HPDE6-E6E7 (cell line): ENCODE measurements at regions not wholly inside any gene's neighbourhood (a gene's known extent, or its start where the extent isn't known, plus 50 kb on each side); places are given as distances from the start of the nearest gene placed in this dataset.
"Not testable (repeated sequence)": the region's sequence is repeated elsewhere in the genome, so short reads cannot be mapped to it uniquely, and the experiment has no call there.

Source experiments
- DNase-seq: peaks from one replicate; pipeline ENCODE4 v3.0.0; 2011; ENCODE audit warnings: missing footprints; ENCODE audit errors: extremely low spot score

DNA sequence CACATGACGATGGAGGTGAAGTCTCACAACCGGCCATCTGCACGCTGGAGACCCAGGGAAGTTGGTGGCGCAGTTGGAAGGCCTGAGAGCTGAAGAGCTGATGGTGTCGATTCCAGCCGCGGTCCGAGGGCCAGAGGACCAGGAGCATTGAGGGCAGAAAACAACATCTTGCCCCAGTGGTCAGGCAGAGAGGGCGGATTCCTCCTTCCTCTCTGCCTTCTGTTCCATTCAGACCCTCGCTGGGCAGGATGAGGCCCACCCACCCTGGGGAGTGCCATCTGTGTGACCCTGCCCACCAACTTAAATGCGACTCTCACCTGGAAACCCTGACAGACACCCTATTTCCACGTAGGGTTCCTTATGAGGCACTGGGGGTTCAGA lies 120.7 kb upstream of the PMEPA1 start:
- DNase-seq, result no peak

DNA sequence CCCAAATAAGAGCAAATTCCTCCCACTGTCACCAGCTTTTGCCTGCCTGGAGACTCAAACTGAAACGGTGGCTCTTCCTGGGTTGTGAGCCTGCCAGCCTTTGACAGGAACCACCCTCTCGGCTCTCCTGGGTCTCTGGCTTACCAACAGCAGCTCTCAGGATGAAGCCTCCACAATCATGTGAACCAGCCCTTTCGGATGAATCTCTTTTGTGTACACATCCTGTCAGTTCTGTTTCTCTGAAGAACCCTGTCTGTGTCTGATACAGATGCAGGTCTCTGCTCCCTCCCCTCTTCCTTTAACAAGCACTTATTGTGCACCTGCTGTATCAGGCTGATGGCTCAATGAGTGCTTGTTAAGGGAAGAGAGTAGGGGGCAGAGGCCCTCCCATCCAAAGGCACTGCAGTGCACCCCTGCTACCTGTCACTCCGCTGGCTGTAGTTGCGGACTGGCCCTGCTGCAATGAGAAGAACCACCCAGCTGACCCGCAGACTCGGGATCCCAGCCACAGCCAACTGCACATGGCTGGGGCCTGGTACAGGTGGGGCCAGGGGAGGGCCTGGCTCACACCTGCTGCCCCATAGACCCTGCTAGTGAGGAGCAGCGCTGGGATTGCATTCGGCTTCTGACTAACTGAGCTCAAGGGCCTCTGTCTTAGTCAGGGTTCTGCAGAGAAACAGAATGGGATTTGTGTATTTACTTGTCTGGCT lies 120.1 kb upstream of the PMEPA1 start:
- DNase-seq, result no peak

DNA sequence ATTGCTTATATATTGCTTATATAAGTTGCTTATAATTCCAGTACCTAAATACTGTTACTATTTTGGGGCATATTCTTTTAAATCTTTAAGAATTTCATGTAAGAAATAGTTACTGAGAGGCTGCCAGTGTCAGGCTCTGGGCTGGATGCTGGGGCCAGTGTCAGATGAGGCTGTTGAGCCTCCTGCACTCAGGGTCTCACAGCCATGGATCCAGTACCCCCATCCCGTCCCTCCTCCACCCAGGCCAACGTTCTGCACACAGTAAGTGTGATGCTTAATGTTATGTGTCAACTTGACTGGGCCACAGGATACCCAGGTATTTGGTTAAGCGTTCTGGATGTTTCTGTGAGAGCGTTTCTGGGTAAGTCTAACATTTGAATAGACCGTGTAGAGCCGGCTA lies 119.5 kb upstream of the PMEPA1 start:
- DNase-seq, result no peak

DNA sequence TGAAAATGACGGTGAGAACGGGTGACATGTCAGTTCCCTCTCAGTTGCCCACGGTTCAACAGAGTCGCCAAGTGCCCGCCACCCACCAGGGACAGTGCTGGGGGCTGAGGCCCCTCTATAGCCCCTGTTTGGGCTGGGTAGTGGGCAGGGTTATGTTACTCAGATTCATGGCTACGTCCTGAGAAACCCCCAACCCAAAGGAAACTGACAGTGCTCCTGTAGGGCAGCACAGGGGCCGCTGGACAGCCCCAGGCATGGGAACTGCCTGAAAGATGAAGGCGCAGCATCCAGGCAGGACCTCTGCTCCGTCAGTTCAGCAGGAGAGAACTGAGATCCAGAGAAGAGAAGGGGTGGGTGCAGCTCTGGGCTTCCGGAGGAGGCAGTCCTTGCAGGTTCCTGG lies 118.9 kb upstream of the PMEPA1 start:
- DNase-seq, result no peak

DNA sequence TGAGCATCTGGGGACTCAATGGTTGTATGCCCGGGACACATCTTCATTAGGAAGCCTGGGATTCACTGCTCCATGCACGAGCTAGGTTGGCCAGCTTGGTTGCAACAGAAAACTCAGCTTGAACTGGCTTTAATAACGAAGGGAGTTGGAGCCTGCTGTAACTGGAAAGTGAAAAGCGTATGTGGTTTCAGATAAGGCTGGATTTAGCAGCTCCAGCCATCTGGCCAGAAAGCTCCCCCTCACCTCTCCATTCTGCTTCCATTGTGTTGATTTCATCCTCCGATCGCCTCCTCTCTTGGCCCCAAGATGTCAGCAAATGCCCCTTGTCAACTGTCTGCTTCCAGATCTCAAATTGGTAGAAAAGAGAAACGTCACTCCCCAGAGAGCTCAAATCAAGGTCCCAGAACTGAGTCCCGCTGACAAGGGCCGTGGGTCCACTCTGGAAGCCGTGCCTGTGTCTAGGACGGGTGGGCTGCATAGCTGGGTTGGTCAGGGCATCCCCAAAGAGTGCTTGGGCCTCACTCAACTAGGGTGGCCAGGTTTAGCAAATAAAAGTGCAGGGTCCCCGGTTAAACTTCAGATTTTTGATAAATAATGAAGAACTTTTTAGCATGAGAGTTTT lies 117.0 kb upstream of the PMEPA1 start:
- no peak for DNase-seq

DNA sequence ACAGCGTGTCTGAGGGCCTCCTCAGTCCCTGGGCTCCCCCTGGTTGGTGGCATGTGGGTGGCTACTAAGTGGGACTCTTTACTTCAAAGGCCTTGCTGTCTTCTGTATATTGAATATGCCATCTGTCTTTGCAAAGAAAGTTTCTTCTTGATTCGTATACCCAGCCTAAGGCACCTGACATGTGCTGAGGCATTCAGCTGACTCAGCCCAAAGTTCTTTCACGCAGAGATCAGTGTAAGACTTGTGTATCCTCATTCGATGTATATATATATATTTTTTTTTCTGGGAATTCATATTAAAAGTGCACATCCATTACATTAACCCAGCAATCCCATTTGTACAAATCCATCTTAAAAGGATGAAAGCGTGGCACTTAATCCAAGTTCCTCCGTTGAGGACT lies 115.1 kb upstream of the PMEPA1 start:
- DNase-seq, result no peak

DNA sequence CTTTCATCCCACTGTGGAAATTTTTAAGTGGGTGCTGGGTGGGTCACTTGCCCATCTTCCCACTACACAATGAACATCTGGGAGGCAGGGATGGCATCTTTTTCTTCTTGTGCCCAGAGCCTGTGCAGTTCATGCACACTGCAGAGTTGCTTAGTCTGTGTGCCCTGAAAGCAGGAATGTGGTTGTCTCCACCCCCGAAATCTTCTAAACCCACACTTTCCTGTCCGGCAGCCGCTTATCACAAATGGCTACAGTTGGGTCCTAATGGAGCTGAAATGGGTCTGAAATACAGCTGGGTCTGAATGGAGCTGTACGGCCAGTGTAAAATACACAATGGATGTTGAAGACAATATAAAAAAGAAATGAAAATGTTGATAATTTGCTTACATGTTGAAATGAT lies 112.1 kb upstream of the PMEPA1 start:
- no peak for DNase-seq

DNA sequence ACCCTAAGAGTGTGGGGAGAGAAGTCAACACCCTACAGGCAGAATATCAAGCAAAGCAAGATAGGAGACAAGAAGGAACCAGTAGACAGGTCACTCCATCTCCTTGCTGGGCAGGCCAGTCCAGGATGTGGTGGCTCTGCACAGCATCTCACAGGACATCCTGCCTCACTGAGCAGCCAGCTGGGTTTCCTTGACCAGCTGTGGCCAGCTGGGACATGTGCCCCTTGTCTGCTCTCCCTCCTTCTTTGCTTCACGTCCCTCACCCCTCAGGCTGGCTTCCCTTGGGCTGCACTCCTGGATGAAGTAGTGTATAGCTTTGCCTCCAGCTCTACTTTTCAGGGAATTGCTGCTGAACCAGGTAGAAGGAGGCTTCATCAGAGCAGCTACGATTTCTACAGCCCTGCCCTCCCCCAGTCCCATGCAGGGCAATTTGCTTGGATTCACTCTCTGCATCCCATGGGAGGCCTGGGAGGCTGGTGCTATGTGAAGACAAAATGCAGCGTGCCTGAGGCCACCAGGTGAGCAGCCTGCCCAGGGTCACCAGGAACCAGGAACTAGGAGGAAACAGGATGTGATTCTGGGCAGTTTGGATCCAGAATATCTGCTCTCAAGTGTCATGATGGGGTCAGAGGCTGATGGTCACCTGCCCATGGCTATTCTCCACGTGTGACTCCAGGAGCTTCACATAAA lies 110.0 kb upstream of the PMEPA1 start:
- DNase-seq, result no peak

DNA sequence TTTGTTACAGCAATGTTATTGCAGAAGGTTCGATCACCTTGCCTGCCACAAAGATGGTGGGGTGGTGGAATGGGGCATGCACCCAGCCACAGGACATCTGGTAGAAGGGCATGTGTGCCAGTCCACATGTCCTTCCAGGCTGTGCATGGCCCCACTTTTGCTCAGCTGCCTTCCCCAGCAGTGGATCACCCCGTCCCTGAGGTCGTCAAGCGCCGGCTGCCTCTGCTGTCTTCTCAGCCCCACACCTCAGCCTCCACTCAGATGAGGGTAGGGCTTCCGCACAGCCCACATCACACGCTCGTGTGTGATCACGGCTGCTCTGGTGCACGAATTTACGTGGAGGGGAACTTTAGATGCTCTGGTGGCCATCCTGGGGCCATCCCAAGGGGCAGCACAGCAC lies 109.5 kb upstream of the PMEPA1 start:
- DNase-seq, result no peak

DNA sequence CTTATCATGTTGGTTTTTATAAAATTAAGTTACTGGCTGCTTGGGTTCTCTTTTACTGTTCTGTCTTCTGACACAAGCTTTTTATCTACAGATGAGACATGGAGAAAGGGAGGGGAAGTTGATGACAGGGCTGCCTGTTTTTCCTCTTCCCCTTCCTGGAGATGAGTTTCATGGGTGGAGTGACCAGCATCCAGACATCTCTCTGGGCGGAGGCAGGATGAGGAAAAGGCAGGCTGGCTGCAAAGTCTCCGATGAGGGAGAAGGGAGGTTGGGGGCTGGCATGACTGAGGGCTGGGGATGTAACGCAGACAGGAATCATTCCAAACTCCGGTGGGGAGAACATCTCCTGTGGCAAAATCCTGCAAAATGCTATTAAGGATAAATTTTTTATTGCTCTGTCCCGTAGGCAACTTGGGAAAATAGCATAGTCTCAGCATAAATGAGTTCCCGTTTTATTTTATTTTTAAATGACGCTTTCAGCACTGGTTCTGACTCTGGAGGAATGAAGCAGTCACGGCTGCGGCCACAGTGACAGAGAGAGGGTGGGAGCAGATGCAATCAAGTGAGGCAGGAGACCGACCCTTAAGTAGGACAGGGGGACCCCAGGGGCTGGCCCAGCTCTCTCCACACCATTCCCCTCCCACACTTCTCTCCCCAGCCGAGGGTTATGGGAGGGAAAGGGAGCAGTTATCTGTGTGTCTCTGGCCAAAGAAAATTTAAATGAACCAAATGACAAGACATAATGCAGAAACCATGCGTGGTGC lies 108.8 kb upstream of the PMEPA1 start:
- DNase-seq, result no peak

DNA sequence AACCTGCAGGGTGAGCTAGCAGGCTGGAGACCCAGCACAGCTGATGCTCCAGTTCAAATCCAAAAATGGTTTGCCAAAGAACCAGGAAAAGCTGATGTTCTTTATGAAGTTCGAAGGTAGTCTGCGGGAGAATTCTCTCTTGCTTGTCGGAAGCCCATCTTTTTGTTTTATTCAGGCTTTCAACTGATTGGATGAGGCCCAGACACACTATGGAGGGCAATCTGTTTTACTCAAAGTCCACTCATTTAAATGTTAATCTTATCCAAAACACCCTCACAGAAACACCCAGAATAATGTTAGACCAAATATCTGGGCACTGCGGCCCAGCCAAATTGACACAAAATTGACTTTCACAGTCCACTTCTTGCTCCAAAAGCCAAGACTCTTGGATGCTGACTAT lies 105.6 kb upstream of the PMEPA1 start:
- no peak for DNase-seq

DNA sequence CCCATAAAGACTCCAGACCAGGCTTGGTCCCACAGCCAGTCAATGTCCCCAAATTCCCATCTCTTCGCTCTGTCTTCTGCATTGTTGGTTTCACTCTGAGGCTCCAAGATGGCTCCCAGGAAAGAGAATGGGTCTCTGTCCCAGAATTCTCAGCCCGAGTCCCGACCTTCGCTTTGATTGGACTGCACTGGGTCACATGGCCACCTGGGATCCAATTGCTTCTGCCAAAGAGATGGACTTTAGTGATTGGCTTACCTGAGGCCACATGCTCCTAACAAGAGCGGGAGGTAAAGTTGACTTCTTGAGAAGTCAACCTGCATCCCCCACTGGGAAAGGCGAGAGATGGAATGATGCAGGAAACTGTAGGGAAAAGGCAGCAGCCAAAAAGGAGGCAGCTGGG lies 104.7 kb upstream of the PMEPA1 start:
- DNase-seq, result no peak

DNA sequence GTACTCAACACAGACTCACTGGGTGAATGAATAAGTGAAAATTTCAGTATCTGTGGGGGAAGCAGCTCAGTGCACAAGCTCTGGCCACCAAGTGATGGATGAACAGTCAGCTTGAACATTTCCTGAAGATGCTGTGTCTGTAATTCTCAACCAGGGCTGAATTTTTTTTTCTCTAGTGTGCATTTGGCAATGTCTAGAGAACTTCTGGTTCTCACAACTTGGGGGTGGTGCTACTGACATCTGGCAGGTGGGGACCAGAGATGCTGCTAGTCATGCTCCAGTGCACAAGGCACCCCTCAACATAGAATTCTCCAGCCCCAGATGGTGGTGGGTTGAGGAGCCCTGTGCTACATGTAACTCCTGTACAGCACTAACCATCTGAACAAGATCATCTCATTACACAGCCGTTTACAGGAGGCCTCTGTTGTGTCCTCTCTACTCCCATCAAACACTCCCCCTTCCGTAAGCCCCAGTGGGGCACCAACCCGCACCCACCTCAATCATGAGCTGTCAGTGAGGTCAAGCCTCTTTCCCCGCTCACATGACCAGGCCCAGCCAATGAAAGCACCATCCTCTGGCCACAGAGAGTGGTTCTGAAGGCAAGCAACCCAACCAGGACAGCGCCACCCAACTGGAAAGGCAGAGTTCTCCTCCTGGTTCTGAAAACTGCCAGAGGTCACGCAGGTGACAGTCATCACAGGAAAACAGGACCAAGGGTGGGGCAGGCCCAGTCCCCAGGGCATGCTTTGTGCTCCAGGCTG lies 103.9 kb upstream of the PMEPA1 start:
- no peak for DNase-seq

DNA sequence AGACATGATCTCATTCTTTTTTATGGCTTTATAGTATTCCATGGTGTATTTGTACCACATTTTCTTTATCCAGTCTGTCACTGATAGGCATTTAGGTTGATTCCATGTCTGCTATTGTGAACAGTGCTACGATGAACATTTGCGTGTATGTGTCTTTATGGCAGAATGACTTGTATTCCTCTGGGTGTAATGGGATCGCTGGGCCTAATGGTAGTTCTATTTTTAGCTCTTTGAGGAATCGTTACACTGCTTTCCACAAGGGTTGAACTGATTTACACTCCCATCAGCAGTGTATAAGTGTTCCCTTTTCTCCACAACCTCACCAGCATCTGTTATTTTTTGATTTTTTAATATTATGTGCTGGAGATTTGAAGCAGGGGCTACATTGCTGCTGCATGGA lies 102.8 kb upstream of the PMEPA1 start:
- DNase-seq, result not testable (repeated sequence)

DNA sequence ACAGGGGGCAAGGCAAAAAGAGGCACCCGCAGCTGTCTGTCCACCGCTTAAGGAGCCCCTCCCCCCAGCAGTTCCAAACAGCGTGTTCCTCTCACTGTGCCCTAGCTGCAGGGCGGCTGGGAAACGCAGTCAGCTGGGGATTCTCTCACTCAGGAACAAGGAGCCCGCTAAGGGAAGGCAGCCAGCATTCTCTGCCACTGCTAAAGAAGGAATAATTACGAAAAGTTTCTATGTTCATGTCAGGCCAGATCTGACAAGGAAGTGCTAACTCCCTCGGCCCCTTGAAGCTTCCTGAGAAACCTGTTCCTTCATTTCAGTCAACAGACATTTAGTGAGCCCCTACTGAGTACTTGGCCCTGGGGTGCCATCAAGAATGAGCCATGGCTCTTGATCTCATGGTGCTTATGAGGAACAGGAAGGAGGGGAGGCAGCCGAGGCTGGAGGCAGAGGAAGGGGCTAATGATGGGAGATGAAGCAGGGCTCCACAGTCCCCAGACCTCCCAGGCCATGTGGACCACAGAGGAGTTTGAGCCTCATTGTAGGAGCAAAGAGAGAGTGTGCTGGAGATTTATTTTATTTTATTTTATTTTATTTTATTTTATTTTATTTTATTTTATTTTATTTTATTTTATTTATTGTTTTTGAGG lies 101.7 kb upstream of the PMEPA1 start:
- DNase-seq, result no peak

DNA sequence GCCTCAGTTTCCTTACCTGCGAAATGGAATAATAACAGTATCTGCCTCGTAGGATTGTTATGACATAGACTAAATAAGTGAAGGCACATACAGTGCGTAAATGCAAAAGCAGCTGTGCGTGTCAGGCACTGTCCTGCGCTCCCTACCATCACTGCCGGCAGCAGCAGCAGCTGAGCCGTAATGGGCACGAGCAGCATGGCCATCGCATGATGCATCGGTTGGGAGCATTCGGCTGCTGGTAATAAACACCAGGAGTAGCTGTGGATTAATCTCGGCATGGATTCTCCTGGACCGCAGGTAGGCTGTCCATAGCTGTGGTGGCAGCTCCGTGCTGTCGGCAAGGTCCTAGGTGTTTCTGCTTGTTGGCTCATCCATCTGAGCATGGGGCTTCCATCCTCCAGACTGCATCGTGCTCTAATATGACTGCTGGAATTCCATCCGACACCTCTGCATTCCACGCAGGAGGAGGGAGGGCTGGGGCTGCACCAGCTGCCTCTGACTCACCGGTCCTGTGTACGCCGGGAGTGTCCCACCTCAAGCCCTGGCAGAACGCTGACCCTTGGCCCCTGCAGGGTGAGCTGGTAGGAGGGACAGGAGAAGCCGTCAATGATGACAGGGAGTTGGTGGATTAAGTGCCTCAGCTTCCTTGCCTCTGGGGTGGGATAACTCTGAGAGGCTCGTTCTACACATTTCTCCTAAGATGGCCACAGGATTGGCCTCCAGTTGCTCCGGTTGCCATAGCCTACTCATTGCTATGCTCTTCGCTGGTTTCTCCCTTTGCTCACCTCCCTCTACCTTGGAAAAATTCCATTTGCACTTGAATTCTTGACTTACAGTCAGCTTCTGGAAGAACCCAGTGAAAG lies 100.9 kb upstream of the PMEPA1 start:
- peak; percentile 59 for DNase-seq

DNA sequence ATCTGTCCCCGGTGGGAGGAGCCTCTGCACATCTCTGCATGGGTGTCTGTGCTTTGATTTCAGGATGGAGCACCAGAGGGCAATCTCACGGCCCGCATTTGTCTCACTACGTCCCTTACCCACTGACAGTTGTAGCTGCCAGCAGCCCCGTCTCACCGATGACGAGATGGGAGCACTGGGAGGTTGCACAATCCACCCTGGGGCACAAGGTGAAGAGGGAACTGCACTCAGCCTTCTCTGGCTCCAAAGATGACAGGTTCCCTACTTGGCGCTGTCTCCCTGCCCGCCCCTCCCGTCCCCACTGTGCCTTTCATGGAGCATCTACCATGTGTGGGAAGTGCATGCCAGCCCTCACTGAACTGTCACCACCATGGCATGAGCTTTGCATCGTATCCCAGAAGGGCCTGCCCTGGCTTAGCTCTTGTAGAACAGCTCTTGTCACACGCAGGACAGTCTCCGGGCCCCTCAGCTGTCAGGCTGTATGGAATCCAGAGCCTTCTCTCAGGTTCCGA lies 99.9 kb upstream of the PMEPA1 start:
- DNase-seq, result peak; percentile 60

DNA sequence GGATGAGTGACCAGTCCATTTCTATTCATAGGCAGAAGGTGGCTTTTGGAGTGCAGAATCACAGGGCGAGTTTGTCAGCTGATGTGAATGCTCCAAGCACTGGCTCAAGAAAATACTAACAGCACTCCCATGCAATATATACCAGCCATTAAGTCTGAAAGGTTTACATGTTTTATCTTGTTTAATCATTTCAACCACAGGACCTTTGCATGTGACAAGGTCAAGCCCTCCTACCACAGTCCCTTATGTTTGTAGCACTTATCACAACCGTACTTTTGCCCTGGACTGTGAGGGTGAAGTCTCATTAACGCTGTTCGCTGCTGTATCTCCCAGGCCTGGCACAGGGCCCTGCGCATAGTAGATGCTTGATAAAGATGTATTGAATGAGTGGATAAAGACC lies 99.3 kb upstream of the PMEPA1 start:
- DNase-seq, result no peak

DNA sequence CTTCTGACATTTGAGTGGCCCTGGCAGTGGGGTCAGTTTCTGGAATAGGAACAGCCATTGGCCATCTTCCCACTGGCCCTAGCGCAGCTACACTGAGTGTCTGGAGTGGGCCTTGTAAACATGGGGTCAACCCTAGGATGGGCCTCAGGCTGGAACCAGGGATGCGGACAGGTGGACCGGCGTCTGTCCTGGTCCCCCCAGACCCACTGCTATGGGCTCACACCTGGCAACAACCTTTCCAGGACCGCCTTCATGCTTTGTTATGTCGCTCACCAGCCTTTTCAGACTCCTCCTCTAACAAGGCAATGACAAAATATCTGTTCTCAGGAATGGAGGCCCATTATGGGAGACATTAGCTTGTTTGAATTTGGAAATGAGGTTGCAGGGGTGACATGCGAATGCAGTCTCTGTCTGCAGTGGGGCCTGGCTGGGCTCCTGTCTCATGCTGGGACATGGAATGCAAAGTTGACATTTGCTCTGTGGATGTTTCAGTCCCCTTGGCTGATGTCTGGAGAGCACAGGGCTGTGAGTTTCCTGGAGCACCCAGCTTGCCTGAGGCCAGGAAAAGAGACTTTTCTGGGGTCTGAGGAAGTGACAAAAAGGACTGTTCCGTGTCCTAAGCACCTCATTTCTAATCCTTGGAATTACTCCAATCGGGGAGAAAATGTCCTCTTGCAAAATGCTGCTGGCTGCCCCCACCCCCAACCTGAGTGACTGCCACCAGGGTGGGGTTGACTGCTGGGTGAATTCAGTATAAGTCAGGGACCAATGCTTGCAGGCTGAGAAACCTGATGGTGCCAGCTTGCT lies 98.7 kb upstream of the PMEPA1 start:
- DNase-seq, result no peak
